Stimulated activated CD8-positive, alpha-beta memory T cell treated with anti-CD3 and anti-CD28 coated beads, Interleukin-2, amount 100 ng/mL, for 1 hour (primary cell): ENCODE measurements at regions not wholly inside any gene's neighbourhood (a gene's known extent, or its start where the extent isn't known, plus 50 kb on each side); places are given as distances from the start of the nearest gene placed in this dataset.

Experiments
- DNase-seq, 2 donors: peaks; one replicate each; pipeline ENCODE4 v3.0.0-alpha.2; 2020; ENCODE audit warnings: low read depth in 2 of 2

GRCh38 chr6:156413154-156413553 is 364.0 kb upstream of the ARID1B start:
- DNase-seq = no peak

- no peak for DNase-seq
Observed at GRCh38 chr6:156410649-156411048, 366.5 kb upstream of the ARID1B start.

- no peak for DNase-seq
Observed at GRCh38 chr6:156408655-156409054, 368.5 kb upstream of the ARID1B start.

- no peak for DNase-seq
Observed at GRCh38 chr6:156407334-156407733, 369.8 kb upstream of the ARID1B start.

GRCh38 chr6:156406688-156407087 is 370.5 kb upstream of the ARID1B start:
- DNase-seq = no peak

GRCh38 chr6:156406099-156406498 is 371.1 kb upstream of the ARID1B start:
- DNase-seq = no peak

- DNase-seq = no peak
Observed at GRCh38 chr6:156402628-156403027, 374.6 kb upstream of the ARID1B start.

- no peak for DNase-seq
Observed at GRCh38 chr6:156402227-156402626, 375.0 kb upstream of the ARID1B start.

GRCh38 chr6:156400487-156400886 is 376.7 kb upstream of the ARID1B start:
- no peak for DNase-seq

GRCh38 chr6:156398966-156399365 is 378.2 kb upstream of the ARID1B start:
- DNase-seq = no peak

- no peak for DNase-seq
Observed at GRCh38 chr6:156398371-156398770, 378.8 kb upstream of the ARID1B start.

GRCh38 chr6:156396791-156397418 is 380.3 kb upstream of the ARID1B start:
- DNase-seq = no peak

GRCh38 chr6:156396068-156396771 is 381.0 kb upstream of the ARID1B start:
- no peak for DNase-seq

- DNase-seq = no peak
Observed at GRCh38 chr6:156395276-156395675, 381.9 kb upstream of the ARID1B start.

- no peak for DNase-seq
Observed at GRCh38 chr6:156392648-156393047, 384.5 kb upstream of the ARID1B start.

GRCh38 chr6:156391977-156392376 is 385.2 kb upstream of the ARID1B start:
- no peak for DNase-seq

GRCh38 chr6:156391061-156391672 is 386.0 kb upstream of the ARID1B start:
- DNase-seq = no peak

GRCh38 chr6:156390621-156391020 is 386.6 kb upstream of the ARID1B start:
- DNase-seq = no peak

- no peak for DNase-seq
Observed at GRCh38 chr6:156389296-156389695, 387.9 kb upstream of the ARID1B start.

GRCh38 chr6:156387472-156387871 is 389.7 kb upstream of the ARID1B start:
- DNase-seq = no peak

- DNase-seq = no peak
Observed at GRCh38 chr6:156383059-156383458, 394.1 kb upstream of the ARID1B start.

- no peak for DNase-seq
Observed at GRCh38 chr6:156379392-156380289, 397.5 kb upstream of the ARID1B start.
